ENCODE measurements at regions not wholly inside any gene's neighbourhood (a gene's known extent, or its start where the extent isn't known, plus 50 kb on each side); places are given as distances from the start of the nearest gene placed in this dataset.
A peak's percentile ranks its signal among the peaks of the same experiment; 100 is the strongest.
"Not testable (repeated sequence)": the region's sequence is repeated elsewhere in the genome, so short reads cannot be mapped to it uniquely, and the experiment has no call there.

DNA sequence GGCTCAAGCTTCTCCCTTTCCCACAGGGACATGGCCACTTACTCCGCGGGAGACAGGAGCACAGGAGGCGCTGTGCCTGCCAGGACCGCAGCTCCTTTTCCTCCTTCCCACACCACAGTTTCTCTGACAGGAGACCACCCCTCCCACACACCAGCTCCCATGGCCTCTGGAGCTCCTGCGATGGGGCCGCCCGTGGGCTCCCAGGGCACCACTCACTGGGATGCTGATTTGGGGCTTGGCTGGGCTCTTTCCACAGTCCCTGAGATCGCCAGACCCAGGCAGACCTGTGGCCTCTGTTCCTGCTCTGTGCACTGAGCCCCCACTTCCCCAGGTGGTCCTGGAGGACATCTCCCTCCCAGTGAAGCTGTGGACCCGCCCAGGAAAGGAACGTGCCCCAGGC, 226.9 kb upstream of the SHH start:
- Mint-ChIP-seq H3K4me3 (no peak overlapping the region), H3K27ac (no peak overlapping the region), H3K27me3 (no peaks in the 10 kb centered on the region), H3K4me1 (peaks cover 7% of the 10 kb centered on the region), H3K36me3 (ENCODE audit: low read depth) (no peaks in the 10 kb centered on the region), H3K9me3 (no peaks in the 10 kb centered on the region)
- intact Hi-C loops (cut with micrococcal nuclease): no loop called here
- POLR2A ChIA-PET: no interaction called here
- TF ChIP-seq, protein P1, sequence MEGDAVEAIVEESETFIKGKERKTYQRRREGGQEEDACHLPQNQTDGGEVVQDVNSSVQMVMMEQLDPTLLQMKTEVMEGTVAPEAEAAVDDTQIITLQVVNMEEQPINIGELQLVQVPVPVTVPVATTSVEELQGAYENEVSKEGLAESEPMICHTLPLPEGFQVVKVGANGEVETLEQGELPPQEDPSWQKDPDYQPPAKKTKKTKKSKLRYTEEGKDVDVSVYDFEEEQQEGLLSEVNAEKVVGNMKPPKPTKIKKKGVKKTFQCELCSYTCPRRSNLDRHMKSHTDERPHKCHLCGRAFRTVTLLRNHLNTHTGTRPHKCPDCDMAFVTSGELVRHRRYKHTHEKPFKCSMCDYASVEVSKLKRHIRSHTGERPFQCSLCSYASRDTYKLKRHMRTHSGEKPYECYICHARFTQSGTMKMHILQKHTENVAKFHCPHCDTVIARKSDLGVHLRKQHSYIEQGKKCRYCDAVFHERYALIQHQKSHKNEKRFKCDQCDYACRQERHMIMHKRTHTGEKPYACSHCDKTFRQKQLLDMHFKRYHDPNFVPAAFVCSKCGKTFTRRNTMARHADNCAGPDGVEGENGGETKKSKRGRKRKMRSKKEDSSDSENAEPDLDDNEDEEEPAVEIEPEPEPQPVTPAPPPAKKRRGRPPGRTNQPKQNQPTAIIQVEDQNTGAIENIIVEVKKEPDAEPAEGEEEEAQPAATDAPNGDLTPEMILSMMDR (IDR thresholded peaks at IDR 0.05): no peak
- no peak for DNase-seq
- no peak for ATAC-seq (ENCODE audit: low read depth)
- CTCF ChIA-PET: no interaction called here

DNA sequence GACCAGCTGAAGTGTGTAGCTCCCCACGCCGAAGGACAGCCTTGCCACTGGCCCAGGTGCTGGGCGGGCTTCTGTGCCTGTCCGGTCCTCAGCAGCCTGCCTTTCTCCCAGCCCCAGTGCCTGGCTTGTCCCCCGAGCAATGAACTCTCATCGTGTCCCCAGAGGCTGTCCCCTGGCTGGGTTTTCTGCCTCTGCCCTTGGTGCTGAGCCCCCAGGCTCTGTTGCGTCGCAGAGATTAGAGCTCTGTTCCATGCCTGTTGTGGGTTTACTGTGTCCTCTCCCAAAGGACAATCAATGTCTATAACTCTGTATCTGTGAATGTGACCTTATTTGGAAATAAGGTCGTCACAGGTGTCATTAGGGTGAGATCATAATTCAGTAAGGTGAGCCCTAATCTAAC, 226.1 kb upstream of the SHH start:
- no peaks in the 10 kb centered on the region for H3K36me3 Mint-ChIP-seq (ENCODE audit: low read depth)
- H3K27me3 Mint-ChIP-seq: no peaks in the 10 kb centered on the region
- H3K4me1 Mint-ChIP-seq: peaks cover 9% of the 10 kb centered on the region
- H3K4me3 Mint-ChIP-seq: no peak overlapping the region
- TF ChIP-seq, protein P1 (IDR thresholded peaks at IDR 0.05): no peak
- ATAC-seq (ENCODE audit: low read depth): no peak
- no peaks in the 10 kb centered on the region for H3K9me3 Mint-ChIP-seq
- intact Hi-C loops (cut with micrococcal nuclease): no loop called here
- no peak overlapping the region for H3K27ac Mint-ChIP-seq
- CTCF ChIA-PET: no interaction called here
- DNase-seq: no peak
- POLR2A ChIA-PET: no interaction called here

DNA sequence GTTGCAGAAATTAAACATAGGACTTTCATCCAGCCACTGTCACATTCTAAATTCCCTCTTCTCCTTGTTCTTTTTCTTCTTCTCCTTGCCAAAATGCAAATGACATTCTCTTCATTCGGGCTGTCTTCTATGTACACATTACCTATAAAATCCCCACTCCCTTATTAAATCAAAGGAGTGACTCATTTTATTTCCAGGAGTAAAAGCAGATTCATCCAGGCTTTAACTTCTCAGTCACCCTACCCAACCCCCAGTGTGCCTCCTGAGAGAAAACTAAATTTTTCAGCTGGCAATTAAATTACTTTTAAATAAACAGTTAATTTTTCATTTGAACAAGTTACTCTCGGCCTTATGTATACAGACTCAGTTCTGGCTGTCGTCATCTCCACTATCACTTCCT, 223.9 kb upstream of the SHH start:
- DNase-seq (no peak), ATAC-seq (ENCODE audit: low read depth) (no peak)
- ChIA-PET CTCF (no interaction called here), POLR2A (no interaction called here)
- Mint-ChIP-seq H3K4me1 (peaks cover 9% of the 10 kb centered on the region), H3K36me3 (ENCODE audit: low read depth) (no peaks in the 10 kb centered on the region), H3K4me3 (no peak overlapping the region), H3K27me3 (no peaks in the 10 kb centered on the region), H3K27ac (no peak overlapping the region), H3K9me3 (peaks cover 3% of the 10 kb centered on the region)
- intact Hi-C loops (cut with micrococcal nuclease): no loop called here
- TF ChIP-seq, protein P1 (IDR thresholded peaks at IDR 0.05): no peak

DNA sequence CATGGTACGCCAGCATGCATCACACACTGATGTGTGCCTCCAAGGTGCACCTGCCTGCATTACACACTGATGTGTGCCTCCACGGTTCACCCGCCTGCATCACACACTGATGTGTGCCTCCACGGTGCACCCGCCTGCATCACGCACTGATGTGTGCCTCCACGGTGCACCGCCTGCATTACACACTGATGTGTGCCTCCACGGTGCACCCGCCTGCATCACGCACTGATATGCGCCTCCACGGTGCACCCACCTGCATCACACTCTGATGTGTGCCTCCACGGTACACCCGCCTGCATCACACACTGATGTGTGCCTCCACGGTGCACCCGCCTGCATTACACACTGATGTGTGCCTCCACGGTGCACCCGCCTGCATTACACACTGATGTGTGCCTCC, 223.1 kb upstream of the SHH start:
- ATAC-seq (ENCODE audit: low read depth); DNase-seq; H3K4me1 Mint-ChIP-seq; H3K27ac Mint-ChIP-seq; H3K36me3 Mint-ChIP-seq (ENCODE audit: low read depth); CTCF ChIA-PET; intact Hi-C loops (cut with micrococcal nuclease); POLR2A ChIA-PET; H3K4me3 Mint-ChIP-seq; H3K9me3 Mint-ChIP-seq; H3K27me3 Mint-ChIP-seq: not testable (repeated sequence)

DNA sequence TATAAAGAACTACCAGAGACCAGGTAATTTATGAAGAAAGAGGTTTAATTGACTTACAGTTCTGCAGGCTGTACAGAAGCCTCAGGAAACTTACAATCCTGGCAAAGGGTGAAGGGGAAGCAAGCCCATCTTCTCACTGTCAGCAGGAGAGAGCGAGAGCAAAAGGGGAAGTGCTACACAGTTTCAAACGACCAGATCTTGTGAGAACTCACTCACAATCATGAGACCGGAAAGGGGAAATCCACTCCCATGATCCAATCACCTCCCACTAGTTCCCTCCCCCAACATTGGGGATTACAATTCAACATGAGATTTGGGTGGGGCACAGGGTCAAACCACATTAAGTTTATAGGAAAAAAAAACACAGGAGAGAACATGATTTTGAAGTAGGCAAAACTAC, 222.1 kb upstream of the SHH start:
- no peak for DNase-seq
- intact Hi-C loops (cut with micrococcal nuclease): no loop called here
- H3K36me3 Mint-ChIP-seq (ENCODE audit: low read depth): no peaks in the 10 kb centered on the region
- no peaks in the 10 kb centered on the region for H3K27me3 Mint-ChIP-seq
- H3K27ac Mint-ChIP-seq: peak overlapping the region; percentile 55
- H3K9me3 Mint-ChIP-seq: peaks cover 3% of the 10 kb centered on the region
- ATAC-seq (ENCODE audit: low read depth): peak; percentile 47
- ChIA-PET POLR2A (no interaction called here), CTCF (no interaction called here)
- peaks cover 9% of the 10 kb centered on the region for H3K4me1 Mint-ChIP-seq
- TF ChIP-seq, protein P1 (IDR thresholded peaks at IDR 0.05): no peak
- H3K4me3 Mint-ChIP-seq: peak overlapping the region; percentile 71

DNA sequence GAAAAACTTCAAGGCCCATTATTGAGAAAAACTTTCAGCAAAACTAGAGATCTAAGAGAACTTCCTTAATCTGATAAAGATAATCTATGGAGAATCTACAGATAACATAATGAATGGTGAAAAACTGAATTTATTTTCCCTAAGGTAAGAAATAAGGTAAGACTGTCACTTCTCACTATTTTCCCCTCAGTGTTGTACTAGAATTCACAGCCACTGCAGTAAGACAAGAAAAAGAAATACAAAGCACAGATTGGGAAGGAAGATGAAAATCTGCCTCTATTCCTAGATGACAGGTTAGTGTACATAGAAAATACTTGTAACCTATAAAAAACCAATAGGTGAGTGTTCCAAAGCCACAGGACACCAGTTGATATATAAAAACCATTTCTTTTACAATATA, 220.7 kb upstream of the SHH start:
- POLR2A ChIA-PET: no interaction called here
- intact Hi-C loops (cut with micrococcal nuclease): no loop called here
- Mint-ChIP-seq H3K36me3 (ENCODE audit: low read depth) (no peaks in the 10 kb centered on the region), H3K27me3 (no peaks in the 10 kb centered on the region), H3K27ac (no peak overlapping the region), H3K9me3 (peaks cover 3% of the 10 kb centered on the region), H3K4me1 (peaks cover 9% of the 10 kb centered on the region), H3K4me3 (no peak overlapping the region)
- DNase-seq (no peak), ATAC-seq (ENCODE audit: low read depth) (no peak)
- CTCF ChIA-PET: no interaction called here
- TF ChIP-seq, protein P1 (IDR thresholded peaks at IDR 0.05): no peak

All from activated B cell treated with CpG ODN at 0.5 μM for 24 hours (primary cell).